GM12864 (cell line): ENCODE measurements at regions not wholly inside any gene's neighbourhood (a gene's known extent, or its start where the extent isn't known, plus 50 kb on each side); places are given as distances from the start of the nearest gene placed in this dataset.

Source experiments
- DNase-seq: peaks from one replicate; pipeline ENCODE4 v3.0.0-alpha.2; 2011; ENCODE audit warnings: low read depth
- H3K4me3 ChIP-seq: 2 replicates; pipeline ENCODE4 v1.5.1; 2011; ENCODE audit warnings: mild to moderate bottlenecking, low read depth, low read length, control low read depth
- CTCF ChIP-seq: IDR thresholded peaks from 2 replicates; pipeline ENCODE4 v1.5.1; 2011; ENCODE audit warnings: low read depth, mild to moderate bottlenecking, moderate library complexity, low read length, control low read depth, inconsistent platforms; ENCODE audit errors: missing control alignments

GRCh38 chr17:77036136-77036840, 104.5 kb upstream of the SEC14L1 start:
- no peak overlapping the region for H3K4me3 ChIP-seq
- no peak for TF ChIP-seq CTCF

GRCh38 chr17:77036841-77037381, 103.9 kb upstream of the SEC14L1 start:
- H3K4me3 ChIP-seq, result no peak overlapping the region
- DNase-seq, result no peak
- peak; percentile 7 for TF ChIP-seq CTCF

More at GRCh38 chr17:77036136-77036840, 104.5 kb upstream of the SEC14L1 start:
- no peak for DNase-seq

GRCh38 chr17:77037943-77038342, 102.8 kb upstream of the SEC14L1 start:
- no peak for DNase-seq
- TF ChIP-seq CTCF, result no peak
- no peak overlapping the region for H3K4me3 ChIP-seq

- no peak for TF ChIP-seq CTCF
- DNase-seq, result no peak
- H3K4me3 ChIP-seq, result no peak overlapping the region
These were observed 101.7 kb upstream of the SEC14L1 start for GRCh38 chr17:77038884-77039555.

GRCh38 chr17:77042476-77043231, 98.1 kb upstream of the SEC14L1 start:
- no peak for TF ChIP-seq CTCF

GRCh38 chr17:77045441-77046041, 95.2 kb upstream of the SEC14L1 start:
- H3K4me3 ChIP-seq, result no peak overlapping the region
- DNase-seq, result no peak
- no peak for TF ChIP-seq CTCF

More at GRCh38 chr17:77042476-77043231, 98.1 kb upstream of the SEC14L1 start:
- DNase-seq, result no peak
- no peak overlapping the region for H3K4me3 ChIP-seq
